ENCODE measurements at regions not wholly inside any gene's neighbourhood (a gene's known extent, or its start where the extent isn't known, plus 50 kb on each side); places are given as distances from the start of the nearest gene placed in this dataset.
A peak's percentile ranks its signal among the peaks of the same experiment; 100 is the strongest.

- Histone ChIP-seq H3K27me3 (ENCODE audit: insufficient read depth, poor library complexity, severe bottlenecking) (no peaks in the 10 kb centered on the region), H3K27ac (ENCODE audit: poor library complexity, severe bottlenecking) (no peak overlapping the region), H3K4me3 (ENCODE audit: severe bottlenecking) (no peak overlapping the region), H3K4me1 (ENCODE audit: insufficient read depth, poor library complexity, severe bottlenecking) (peaks cover 5% of the 10 kb centered on the region), H3K9me3 (ENCODE audit: severe bottlenecking) (no peaks in the 10 kb centered on the region), H3K36me3 (ENCODE audit: low read depth) (no peaks in the 10 kb centered on the region)
- no peak for TF ChIP-seq CTCF (IDR thresholded peaks at IDR 0.05; ENCODE audit: poor library complexity, severe bottlenecking)
- ATAC-seq (ENCODE audit: low read depth) (no peak), DNase-seq (ENCODE audit: low spot score) (no peak)
Observed at GRCh38 chr20:11776687-11777086, 141.0 kb upstream of the BTBD3 start.

- H3K36me3 ChIP-seq (ENCODE audit: low read depth): no peaks in the 10 kb centered on the region
- no peaks in the 10 kb centered on the region for H3K27me3 ChIP-seq (ENCODE audit: insufficient read depth, poor library complexity, severe bottlenecking)
- peak overlapping the region; percentile 14 for H3K27ac ChIP-seq (ENCODE audit: poor library complexity, severe bottlenecking)
- H3K4me3 ChIP-seq (ENCODE audit: severe bottlenecking): no peak overlapping the region
- DNase-seq (ENCODE audit: low spot score) (no peak), ATAC-seq (ENCODE audit: low read depth) (no peak)
- TF ChIP-seq CTCF (IDR thresholded peaks at IDR 0.05; ENCODE audit: poor library complexity, severe bottlenecking): no peak
- no peaks in the 10 kb centered on the region for H3K9me3 ChIP-seq (ENCODE audit: severe bottlenecking)
- H3K4me1 ChIP-seq (ENCODE audit: insufficient read depth, poor library complexity, severe bottlenecking): peaks cover 5% of the 10 kb centered on the region
Observed at GRCh38 chr20:11777387-11778205, 140.1 kb upstream of the BTBD3 start.

GRCh38 chr20:11778206-11778570, 139.5 kb upstream of the BTBD3 start:
- Histone ChIP-seq H3K27me3 (ENCODE audit: insufficient read depth, poor library complexity, severe bottlenecking) (no peaks in the 10 kb centered on the region), H3K27ac (ENCODE audit: poor library complexity, severe bottlenecking) (peak overlapping the region; percentile 14), H3K4me3 (ENCODE audit: severe bottlenecking) (no peak overlapping the region), H3K9me3 (ENCODE audit: severe bottlenecking) (no peaks in the 10 kb centered on the region), H3K36me3 (ENCODE audit: low read depth) (no peaks in the 10 kb centered on the region), H3K4me1 (ENCODE audit: insufficient read depth, poor library complexity, severe bottlenecking) (peaks cover 5% of the 10 kb centered on the region)
- ATAC-seq (ENCODE audit: low read depth) (no peak), DNase-seq (ENCODE audit: low spot score) (no peak)
- TF ChIP-seq CTCF (IDR thresholded peaks at IDR 0.05; ENCODE audit: poor library complexity, severe bottlenecking): no peak

GRCh38 chr20:11780765-11781369, 136.8 kb upstream of the BTBD3 start:
- no peak for TF ChIP-seq CTCF (IDR thresholded peaks at IDR 0.05; ENCODE audit: poor library complexity, severe bottlenecking)
- Histone ChIP-seq H3K4me1 (ENCODE audit: insufficient read depth, poor library complexity, severe bottlenecking) (peaks cover 5% of the 10 kb centered on the region), H3K27ac (ENCODE audit: poor library complexity, severe bottlenecking) (no peak overlapping the region), H3K36me3 (ENCODE audit: low read depth) (no peaks in the 10 kb centered on the region), H3K4me3 (ENCODE audit: severe bottlenecking) (no peak overlapping the region), H3K27me3 (ENCODE audit: insufficient read depth, poor library complexity, severe bottlenecking) (no peaks in the 10 kb centered on the region), H3K9me3 (ENCODE audit: severe bottlenecking) (no peaks in the 10 kb centered on the region)
- no peak for ATAC-seq (ENCODE audit: low read depth)
- no peak for DNase-seq (ENCODE audit: low spot score)

Data from RWPE2 (cell line).